Sigmoid colon (tissue), 6 donors: ENCODE measurements at regions not wholly inside any gene's neighbourhood (a gene's known extent, or its start where the extent isn't known, plus 50 kb on each side); places are given as distances from the start of the nearest gene placed in this dataset.

Experiments
- DNase-seq: peaks from one replicate; pipeline ENCODE4 v3.0.0-alpha.2; 2019
- H3K27ac ChIP-seq, 4 donors: fragments of 200-600 bp; sonication (generic); one replicate each; pipeline ENCODE4 v1.5.1; 2016 to 2019; ENCODE audit warnings: mild to moderate bottlenecking in 1 of 4
- H3K27me3 ChIP-seq, 3 donors: fragments of 200-600 bp; sonication (generic); one replicate each; pipeline ENCODE4 v1.5.1; 2019; ENCODE audit warnings: mild to moderate bottlenecking in 1 of 3
- H3K36me3 ChIP-seq, 4 donors: fragments of 200-600 bp; sonication (generic); one replicate each; pipeline ENCODE4 v1.5.1; 2016 to 2019
- H3K4me1 ChIP-seq, 4 donors: fragments of 200-600 bp; sonication (generic); one replicate each; pipeline ENCODE4 v1.5.1; 2017 to 2019
- H3K4me3 ChIP-seq, 4 donors: fragments of 200-600 bp; sonication (generic); one replicate each; pipeline ENCODE4 v1.5.1; 2017 to 2019; ENCODE audit warnings: mild to moderate bottlenecking in 2 of 4, moderate library complexity in 1 of 4
- H3K9me3 ChIP-seq, 4 donors: fragments of 200-600 bp in 3 of 4; sonication (generic) in 3 of 4; one replicate each; pipeline versions ENCODE4 v1.5.1 to v1.6.1; 2013 to 2019
- EP300 ChIP-seq, 4 donors: sonication (generic); formaldehyde crosslinking; IDR thresholded peaks; one replicate each; pipeline ENCODE4 v1.6.1; 2017; ENCODE audit warnings: antibody characterized with exemption in 4 of 4
- POLR2A ChIP-seq, 2 donors: fragments of 450-650 bp; IDR thresholded peaks; one replicate each; pipeline ENCODE4 v1.6.1; 2016; ENCODE audit warnings: antibody characterized with exemption in 2 of 2, mild to moderate bottlenecking in 2 of 2, moderate library complexity in 2 of 2
- POLR2AphosphoS5 ChIP-seq, 4 donors: sonication (generic); formaldehyde crosslinking; IDR thresholded peaks; one replicate each; pipeline ENCODE4 v1.6.1; 2017; ENCODE audit warnings: antibody characterized with exemption in 4 of 4
- WGBS, 2 donors: extraction: QIAGEN DNeasy Blood & Tissue Kit; methylation state at CpG; one replicate each; pipeline ENCODE4 v1.1.7; 2013; 5-methylcytosine and 5-hydroxymethylcytosine counted together
- intact Hi-C: fragments of 100-400 bp; cut with DNase I; formaldehyde crosslinking; loops from one replicate; pipeline ENCODE4 v1.15.1; 2023
- TF ChIP-seq, protein P1 (sequence below), 4 experiments: fragments of 450-650 bp in 3 of 4; fragments of 200-600 bp in 1 of 4; IDR thresholded peaks; one replicate each; pipeline ENCODE4 v1.5.1; 2016 to 2019; ENCODE audit warnings: antibody characterized with exemption in 4 of 4, mild to moderate bottlenecking in 3 of 4, moderate library complexity in 2 of 4
- donor health status: healthy with polysubstance abuse.
- donor health status: healthy.

DNA sequence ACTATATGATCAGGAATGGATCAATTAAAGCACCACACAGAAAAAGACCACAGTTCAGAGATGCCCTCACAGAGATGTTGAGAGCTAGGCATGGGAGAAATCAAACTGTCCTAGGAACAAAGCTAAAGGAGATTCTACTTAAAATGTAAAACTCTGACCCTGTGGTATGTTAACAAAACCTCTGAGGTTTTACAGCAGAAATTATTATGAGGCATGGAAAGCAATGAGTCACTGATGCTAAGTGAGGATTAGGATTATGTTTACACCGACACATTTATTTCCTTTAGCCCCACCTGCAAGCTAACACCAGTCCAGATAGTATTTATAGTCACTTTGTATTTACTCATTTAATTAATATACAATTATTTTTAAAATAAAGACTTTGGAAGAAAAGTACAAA lies 1242.2 kb downstream of the OTOL1 start:
- no peak overlapping the region for H3K27ac ChIP-seq
- no peak for DNase-seq
- no peaks in the 10 kb centered on the region for H3K9me3 ChIP-seq
- TF ChIP-seq, protein P1, sequence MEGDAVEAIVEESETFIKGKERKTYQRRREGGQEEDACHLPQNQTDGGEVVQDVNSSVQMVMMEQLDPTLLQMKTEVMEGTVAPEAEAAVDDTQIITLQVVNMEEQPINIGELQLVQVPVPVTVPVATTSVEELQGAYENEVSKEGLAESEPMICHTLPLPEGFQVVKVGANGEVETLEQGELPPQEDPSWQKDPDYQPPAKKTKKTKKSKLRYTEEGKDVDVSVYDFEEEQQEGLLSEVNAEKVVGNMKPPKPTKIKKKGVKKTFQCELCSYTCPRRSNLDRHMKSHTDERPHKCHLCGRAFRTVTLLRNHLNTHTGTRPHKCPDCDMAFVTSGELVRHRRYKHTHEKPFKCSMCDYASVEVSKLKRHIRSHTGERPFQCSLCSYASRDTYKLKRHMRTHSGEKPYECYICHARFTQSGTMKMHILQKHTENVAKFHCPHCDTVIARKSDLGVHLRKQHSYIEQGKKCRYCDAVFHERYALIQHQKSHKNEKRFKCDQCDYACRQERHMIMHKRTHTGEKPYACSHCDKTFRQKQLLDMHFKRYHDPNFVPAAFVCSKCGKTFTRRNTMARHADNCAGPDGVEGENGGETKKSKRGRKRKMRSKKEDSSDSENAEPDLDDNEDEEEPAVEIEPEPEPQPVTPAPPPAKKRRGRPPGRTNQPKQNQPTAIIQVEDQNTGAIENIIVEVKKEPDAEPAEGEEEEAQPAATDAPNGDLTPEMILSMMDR (IDR thresholded peaks at IDR 0.05): no peak
- TF ChIP-seq POLR2A (IDR thresholded peaks at IDR 0.05) (no peak), POLR2AphosphoS5 (IDR thresholded peaks at IDR 0.05) (no peak), EP300 (IDR thresholded peaks at IDR 0.05) (no peak)
- H3K4me1 ChIP-seq: no peaks in the 10 kb centered on the region
- H3K27me3 ChIP-seq: no peaks in the 10 kb centered on the region
- no peaks in the 10 kb centered on the region for H3K36me3 ChIP-seq
- 75 to 77% methylated on average over 1 of the region's 1 CpG for WGBS, 2 donors
- intact Hi-C loops: no loop called here
- H3K4me3 ChIP-seq: no peak overlapping the region

DNA sequence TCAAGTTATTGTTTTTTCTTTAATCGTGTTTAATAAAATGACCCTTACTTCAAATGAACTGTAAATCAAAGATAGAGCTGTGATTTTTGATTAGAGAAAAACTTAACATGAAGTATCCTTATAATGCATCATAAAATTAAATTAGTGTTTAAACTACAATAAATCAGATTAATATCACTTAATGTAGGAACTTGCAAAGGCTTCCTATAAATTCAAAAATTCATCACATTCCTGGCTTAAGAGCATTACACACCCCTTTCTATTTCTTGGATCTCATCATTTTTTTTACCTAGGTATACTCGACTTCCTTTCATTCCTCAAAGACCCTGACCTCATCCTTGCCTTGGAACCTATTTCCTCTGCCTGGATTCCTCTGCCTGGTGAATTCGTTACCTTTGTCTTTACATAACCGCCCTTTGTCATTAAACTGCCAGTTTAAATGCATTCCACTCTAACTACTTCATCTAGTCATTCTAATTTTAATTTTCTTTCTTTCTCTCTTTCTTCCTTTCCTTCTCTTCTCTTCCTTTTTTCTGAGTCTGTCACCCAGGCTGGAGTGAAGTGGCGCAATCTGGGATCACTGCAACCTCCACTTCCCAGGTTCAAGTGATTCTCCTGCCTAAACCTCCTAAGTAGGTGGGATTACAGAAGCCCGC lies 1244.5 kb downstream of the OTOL1 start:
- 73 to 77% methylated on average over 6 of the region's 6 CpGs for WGBS, 2 donors
- no peak overlapping the region for H3K27ac ChIP-seq
- no peaks in the 10 kb centered on the region for H3K36me3 ChIP-seq
- H3K27me3 ChIP-seq: no peaks in the 10 kb centered on the region
- no peak for DNase-seq
- TF ChIP-seq, protein P1 (IDR thresholded peaks at IDR 0.05): no peak
- TF ChIP-seq POLR2A (IDR thresholded peaks at IDR 0.05) (no peak), EP300 (IDR thresholded peaks at IDR 0.05) (no peak), POLR2AphosphoS5 (IDR thresholded peaks at IDR 0.05) (no peak)
- intact Hi-C loops: no loop called here
- H3K4me1 ChIP-seq: no peaks in the 10 kb centered on the region
- H3K9me3 ChIP-seq: no peaks in the 10 kb centered on the region
- H3K4me3 ChIP-seq: no peak overlapping the region

DNA sequence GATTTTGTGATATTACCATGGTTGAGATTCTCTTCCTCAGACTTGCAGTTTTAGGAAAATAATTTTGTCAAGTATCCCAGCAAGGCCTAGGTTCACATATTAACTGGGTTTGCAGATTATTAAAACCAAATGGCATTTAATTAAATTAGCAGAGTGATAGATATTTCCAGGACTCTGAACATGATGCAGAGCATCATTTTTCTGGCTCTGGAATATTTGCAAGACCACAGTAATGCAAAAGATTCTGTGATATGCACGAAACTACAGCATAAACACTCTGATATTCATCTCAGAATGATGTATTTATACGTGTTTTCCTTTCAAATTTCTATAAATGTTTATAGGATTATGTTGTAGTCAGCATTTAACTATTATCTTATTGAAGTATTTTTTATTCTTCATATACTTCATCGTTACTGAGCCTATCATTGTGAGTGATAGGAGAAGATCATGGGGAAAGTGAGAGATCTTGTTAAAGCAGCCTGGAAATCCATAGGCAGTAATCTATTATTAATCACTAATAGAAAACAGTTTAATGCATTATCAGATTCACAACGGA lies 1245.6 kb downstream of the OTOL1 start:
- Histone ChIP-seq H3K36me3 (no peaks in the 10 kb centered on the region), H3K9me3 (no peaks in the 10 kb centered on the region), H3K4me3 (no peak overlapping the region), H3K4me1 (no peaks in the 10 kb centered on the region), H3K27me3 (peaks cover 0 to 2% (median 0%) of the 10 kb centered on the region in 3 donors), H3K27ac (no peak overlapping the region)
- TF ChIP-seq POLR2AphosphoS5 (IDR thresholded peaks at IDR 0.05) (no peak), POLR2A (IDR thresholded peaks at IDR 0.05) (no peak), EP300 (IDR thresholded peaks at IDR 0.05) (no peak)
- TF ChIP-seq, protein P1 (IDR thresholded peaks at IDR 0.05): no peak
- intact Hi-C loops: no loop called here
- WGBS, 2 donors: 68 to 77% methylated on average over 4 of the region's 4 CpGs
- no peak for DNase-seq

DNA sequence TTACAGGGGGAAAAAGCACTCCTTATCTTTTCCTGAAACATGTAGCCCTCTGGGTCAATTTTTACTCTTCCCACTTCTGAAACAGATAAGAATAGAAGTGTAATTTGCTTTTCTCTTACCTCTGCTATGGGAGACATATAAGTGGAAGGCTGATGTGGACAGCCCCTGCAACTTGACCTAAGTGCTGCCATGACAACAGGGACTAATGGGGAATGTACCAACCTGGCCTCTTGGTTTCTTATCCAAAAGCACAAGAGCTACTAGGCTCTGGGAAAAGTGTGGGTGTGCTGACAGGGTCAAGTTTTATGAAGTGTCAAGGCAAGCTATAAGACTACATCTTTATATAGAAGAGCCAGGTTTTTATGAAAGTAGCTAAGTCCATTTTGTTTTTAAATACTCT lies 1246.5 kb downstream of the OTOL1 start:
- no peaks in the 10 kb centered on the region for H3K4me1 ChIP-seq
- no peak for DNase-seq
- no peaks in the 10 kb centered on the region for H3K36me3 ChIP-seq
- TF ChIP-seq POLR2A (IDR thresholded peaks at IDR 0.05) (no peak), EP300 (IDR thresholded peaks at IDR 0.05) (no peak), POLR2AphosphoS5 (IDR thresholded peaks at IDR 0.05) (no peak)
- TF ChIP-seq, protein P1 (IDR thresholded peaks at IDR 0.05): no peak
- H3K9me3 ChIP-seq: no peaks in the 10 kb centered on the region
- H3K27ac ChIP-seq: no peak overlapping the region
- H3K27me3 ChIP-seq: peaks cover 0 to 2% (median 0%) of the 10 kb centered on the region in 3 donors
- H3K4me3 ChIP-seq: no peak overlapping the region
- intact Hi-C loops: no loop called here

DNA sequence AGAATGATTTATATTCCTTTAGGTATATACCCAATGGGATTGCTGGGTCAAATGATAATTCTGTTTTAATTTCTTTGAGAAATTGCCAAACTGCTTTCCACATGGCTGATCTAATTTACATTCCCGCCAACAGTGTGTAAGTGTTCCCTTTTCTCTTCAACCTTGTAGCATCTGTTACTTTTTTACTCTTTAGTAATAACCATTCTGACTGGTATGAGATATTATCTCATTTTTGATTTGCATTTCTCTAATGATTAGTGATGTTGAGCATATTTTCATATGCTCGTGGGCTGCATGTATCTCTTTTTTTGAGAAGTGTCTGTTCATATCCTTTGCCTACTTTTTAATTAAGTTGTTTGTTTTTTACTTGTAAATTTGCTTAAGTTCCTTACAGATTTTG lies 1264.2 kb downstream of the OTOL1 start:
- H3K4me3 ChIP-seq: no peak overlapping the region
- no peaks in the 10 kb centered on the region for H3K27me3 ChIP-seq
- H3K9me3 ChIP-seq: no peaks in the 10 kb centered on the region
- H3K27ac ChIP-seq: no peak overlapping the region
- H3K36me3 ChIP-seq: no peaks in the 10 kb centered on the region
- peaks cover 0 to 12% (median 2%) of the 10 kb centered on the region in 4 donors for H3K4me1 ChIP-seq
- DNase-seq: no peak
- WGBS, 2 donors: 75 to 77% methylated on average over 2 of the region's 2 CpGs
- TF ChIP-seq, protein P1 (IDR thresholded peaks at IDR 0.05): no peak
- TF ChIP-seq POLR2AphosphoS5 (IDR thresholded peaks at IDR 0.05) (no peak), POLR2A (IDR thresholded peaks at IDR 0.05) (no peak), EP300 (IDR thresholded peaks at IDR 0.05) (no peak)
- intact Hi-C loops: no loop called here
